ENCODE measurements at regions not wholly inside any gene's neighbourhood (a gene's known extent, or its start where the extent isn't known, plus 50 kb on each side); places are given as distances from the start of the nearest gene placed in this dataset.

- H3K27ac ChIP-seq (replicated peaks) = no peak overlapping the region
- TF ChIP-seq POLR2AphosphoS5 (IDR thresholded peaks at IDR 0.05; ENCODE audit: low read depth) = no peak
- TF ChIP-seq REST (IDR thresholded peaks at IDR 0.05; ENCODE audit: insufficient replicate concordance, low read depth) = no peak
- TF ChIP-seq SPI1 (IDR thresholded peaks at IDR 0.05; ENCODE audit: borderline replicate concordance, low read depth) = no peak
- no peak for TF ChIP-seq CTCF (IDR thresholded peaks at IDR 0.05; ENCODE audit: insufficient read depth, low read length)
- TF ChIP-seq GABPA (IDR thresholded peaks at IDR 0.05; ENCODE audit: low read depth) = no peak
- no peak overlapping the region for H3K4me3 ChIP-seq (replicated peaks; ENCODE audit: insufficient read depth, low read length)
- H3K27me3 ChIP-seq (ENCODE audit: insufficient read depth, poor library complexity, severe bottlenecking) = no peaks in the 10 kb centered on the region
- no peak for DNase-seq (ENCODE audit: low read depth in 1 of 2, low spot score in 1 of 2)
Measured at GRCh38 chr18:10093445-10093844, 179.6 kb downstream of the VAPA start.

- DNase-seq (ENCODE audit: low read depth in 1 of 2, low spot score in 1 of 2) = no peak
- H3K27me3 ChIP-seq (ENCODE audit: insufficient read depth, poor library complexity, severe bottlenecking) = no peaks in the 10 kb centered on the region
- no peak overlapping the region for H3K27ac ChIP-seq (replicated peaks)
- no peak overlapping the region for H3K4me3 ChIP-seq (replicated peaks; ENCODE audit: insufficient read depth, low read length)
- TF ChIP-seq SPI1 (IDR thresholded peaks at IDR 0.05; ENCODE audit: borderline replicate concordance, low read depth) = no peak
Measured at GRCh38 chr18:10094154-10094553, 180.3 kb downstream of the VAPA start.

- H3K27me3 ChIP-seq (ENCODE audit: insufficient read depth, poor library complexity, severe bottlenecking) = no peaks in the 10 kb centered on the region
- no peak overlapping the region for H3K27ac ChIP-seq (replicated peaks)
- TF ChIP-seq SPI1 (IDR thresholded peaks at IDR 0.05; ENCODE audit: borderline replicate concordance, low read depth) (peak; percentile 73), GABPA (IDR thresholded peaks at IDR 0.05; ENCODE audit: low read depth) (no peak), POLR2AphosphoS5 (IDR thresholded peaks at IDR 0.05; ENCODE audit: low read depth) (no peak)
- peak in 1 of 2 experiments; percentile 28 for DNase-seq (ENCODE audit: low read depth in 1 of 2, low spot score in 1 of 2)
- no peak overlapping the region for H3K4me3 ChIP-seq (replicated peaks; ENCODE audit: insufficient read depth, low read length)
Measured at GRCh38 chr18:10094655-10095054, 180.8 kb downstream of the VAPA start.

- no peak overlapping the region for H3K4me3 ChIP-seq (replicated peaks; ENCODE audit: insufficient read depth, low read length)
- no peak for DNase-seq (ENCODE audit: low read depth in 1 of 2, low spot score in 1 of 2)
- TF ChIP-seq POLR2AphosphoS5 (IDR thresholded peaks at IDR 0.05; ENCODE audit: low read depth) (no peak), REST (IDR thresholded peaks at IDR 0.05; ENCODE audit: insufficient replicate concordance, low read depth) (no peak), SPI1 (IDR thresholded peaks at IDR 0.05; ENCODE audit: borderline replicate concordance, low read depth) (no peak), GABPA (IDR thresholded peaks at IDR 0.05; ENCODE audit: low read depth) (no peak), CTCF (IDR thresholded peaks at IDR 0.05; ENCODE audit: insufficient read depth, low read length) (no peak)
- H3K27ac ChIP-seq (replicated peaks) = no peak overlapping the region
- peaks cover 1% of the 10 kb centered on the region for H3K27me3 ChIP-seq (ENCODE audit: insufficient read depth, poor library complexity, severe bottlenecking)
Measured at GRCh38 chr18:10095356-10095755, 181.5 kb downstream of the VAPA start.

GRCh38 chr18:10099539-10100140 lies 185.8 kb downstream of the VAPA start:
- no peak overlapping the region for H3K27ac ChIP-seq (replicated peaks)
- no peak for TF ChIP-seq CTCF (IDR thresholded peaks at IDR 0.05; ENCODE audit: insufficient read depth, low read length)
- no peak for TF ChIP-seq GABPA (IDR thresholded peaks at IDR 0.05; ENCODE audit: low read depth)
- TF ChIP-seq POLR2AphosphoS5 (IDR thresholded peaks at IDR 0.05; ENCODE audit: low read depth) = no peak
- no peak for TF ChIP-seq REST (IDR thresholded peaks at IDR 0.05; ENCODE audit: insufficient replicate concordance, low read depth)
- no peak for TF ChIP-seq SPI1 (IDR thresholded peaks at IDR 0.05; ENCODE audit: borderline replicate concordance, low read depth)
- no peak overlapping the region for H3K4me3 ChIP-seq (replicated peaks; ENCODE audit: insufficient read depth, low read length)
- DNase-seq (ENCODE audit: low read depth in 1 of 2, low spot score in 1 of 2) = no peak
- H3K27me3 ChIP-seq (ENCODE audit: insufficient read depth, poor library complexity, severe bottlenecking) = peaks cover 13% of the 10 kb centered on the region

Data from HL-60 (cell line).